ENCODE measurements at regions not wholly inside any gene's neighbourhood (a gene's known extent, or its start where the extent isn't known, plus 50 kb on each side); places are given as distances from the start of the nearest gene placed in this dataset.

DNA sequence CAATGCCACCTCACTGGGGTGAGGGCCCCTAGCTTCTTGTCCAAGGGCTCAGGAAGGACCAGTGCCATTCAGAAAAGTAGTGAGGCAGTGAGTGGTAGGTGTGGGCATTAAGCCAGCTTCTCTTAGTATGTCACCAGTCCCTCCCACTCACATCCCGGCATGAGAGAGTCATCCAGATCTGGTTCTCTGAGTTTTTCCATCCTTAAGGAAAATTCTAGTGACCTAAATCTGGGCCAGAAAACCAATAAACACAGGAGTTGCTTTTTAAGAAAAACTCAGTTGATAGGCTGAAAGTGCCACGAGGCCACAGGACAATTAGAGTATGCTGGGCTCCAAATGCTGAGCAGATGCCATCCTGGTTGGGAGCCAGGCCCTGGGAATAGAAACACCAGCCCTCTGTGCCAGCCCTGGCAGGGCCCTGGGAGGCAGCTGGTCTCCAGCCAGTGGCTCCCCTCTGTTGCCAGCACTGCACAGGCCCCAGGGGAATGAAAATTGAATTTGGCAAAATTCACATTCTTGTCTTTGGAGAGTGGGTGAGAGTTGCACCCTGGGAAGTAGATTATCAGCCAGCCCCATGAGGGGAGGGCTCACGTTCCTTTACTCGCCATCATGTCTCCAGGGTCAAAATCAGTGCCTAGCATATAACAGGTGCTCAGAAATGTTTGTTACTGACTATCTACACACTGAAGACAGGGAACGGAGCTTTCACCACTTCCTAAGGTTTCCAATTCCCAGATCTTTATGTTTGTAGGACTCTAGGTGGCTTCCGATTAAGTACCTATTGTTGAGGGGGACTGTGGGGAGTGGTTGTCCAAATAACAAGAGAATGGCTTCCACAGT, 52.8 kb downstream of the FAM43A start:
- no peak overlapping the region for H3K9ac ChIP-seq (ENCODE audit: low read depth, low read length)
- H3K36me3 ChIP-seq (ENCODE audit: insufficient read depth, low read length) = no peaks in the 10 kb centered on the region
- peaks cover 13% of the 10 kb centered on the region for H3K4me1 ChIP-seq (ENCODE audit: insufficient read depth, low read length)
- H3K9me3 ChIP-seq (ENCODE audit: control insufficient read depth, insufficient read depth, low read length) = no peaks in the 10 kb centered on the region

DNA sequence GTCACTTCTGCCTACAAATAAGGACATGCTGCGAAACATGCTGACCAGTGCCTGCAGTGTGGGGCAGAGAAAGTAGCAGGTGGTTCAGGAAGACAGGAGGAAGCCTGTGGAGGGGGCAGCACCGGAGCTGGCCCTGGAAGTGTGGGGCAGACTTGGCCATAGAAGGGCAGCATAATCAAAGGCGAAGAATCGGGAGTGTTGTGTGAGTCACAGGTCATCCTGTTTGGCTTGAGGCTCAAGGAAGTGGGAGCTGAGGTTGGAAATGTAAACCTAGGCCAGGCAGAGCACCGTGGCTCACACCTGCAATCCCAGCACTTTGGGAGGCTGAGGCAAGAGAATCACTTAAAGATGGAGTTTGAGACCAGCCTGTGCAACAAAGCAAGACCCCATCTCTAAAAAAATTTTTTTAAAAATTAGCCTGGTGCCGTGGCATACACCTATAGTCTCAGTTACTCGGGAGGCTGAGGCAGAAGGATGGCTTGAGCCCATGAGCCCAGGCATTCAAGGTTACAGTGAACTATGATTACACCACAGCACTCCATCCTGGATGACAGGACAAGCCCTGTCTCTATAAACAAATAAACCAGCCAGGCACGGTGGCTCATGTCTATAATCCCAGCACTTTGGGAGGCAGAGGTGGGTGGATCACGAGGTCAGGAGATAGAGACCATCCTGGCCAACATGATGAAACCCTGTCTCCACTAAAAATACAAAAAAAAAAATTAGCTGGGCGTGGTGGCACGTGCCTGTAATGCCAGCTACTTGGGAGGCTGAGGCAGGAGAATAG, 54.0 kb downstream of the FAM43A start:
- H3K4me1 ChIP-seq (ENCODE audit: insufficient read depth, low read length) = peaks cover 13% of the 10 kb centered on the region
- no peak overlapping the region for H3K9ac ChIP-seq (ENCODE audit: low read depth, low read length)
- no peaks in the 10 kb centered on the region for H3K9me3 ChIP-seq (ENCODE audit: control insufficient read depth, insufficient read depth, low read length)
- H3K36me3 ChIP-seq (ENCODE audit: insufficient read depth, low read length) = no peaks in the 10 kb centered on the region

DNA sequence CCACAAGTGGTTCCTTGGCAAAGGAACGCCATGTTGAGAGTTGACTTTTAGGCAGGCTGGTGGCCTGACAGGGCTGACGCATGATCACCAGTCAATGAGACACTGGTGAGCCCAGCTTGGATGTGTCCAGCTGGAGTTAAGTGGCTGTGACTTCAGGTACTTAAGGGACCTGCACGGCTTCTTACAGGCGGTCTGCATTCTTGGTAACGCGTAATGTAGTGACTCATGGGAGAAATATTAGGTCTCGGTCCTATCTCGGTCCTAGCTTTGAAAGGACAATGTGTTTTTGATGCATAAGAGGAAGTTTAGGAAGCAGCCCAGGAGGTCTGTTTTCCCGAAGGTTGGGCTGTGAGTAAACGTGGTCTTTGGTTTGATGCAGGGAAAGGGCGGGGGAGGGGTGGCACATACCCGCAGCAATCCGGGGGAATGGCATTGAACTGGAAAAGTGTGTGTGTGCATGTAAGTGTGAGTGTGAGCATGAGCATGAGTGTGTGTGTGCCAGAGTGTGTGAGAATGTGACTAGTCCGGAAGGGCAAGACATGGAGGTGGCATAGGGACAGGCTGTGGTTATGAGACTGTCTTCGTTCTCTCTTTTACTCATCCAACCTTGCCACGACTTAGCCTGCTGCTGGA, 55.3 kb downstream of the FAM43A start:
- Histone ChIP-seq H3K9ac (ENCODE audit: low read depth, low read length) (no peak overlapping the region), H3K36me3 (ENCODE audit: insufficient read depth, low read length) (no peaks in the 10 kb centered on the region), H3K4me1 (ENCODE audit: insufficient read depth, low read length) (peaks cover 13% of the 10 kb centered on the region), H3K9me3 (ENCODE audit: control insufficient read depth, insufficient read depth, low read length) (no peaks in the 10 kb centered on the region)

DNA sequence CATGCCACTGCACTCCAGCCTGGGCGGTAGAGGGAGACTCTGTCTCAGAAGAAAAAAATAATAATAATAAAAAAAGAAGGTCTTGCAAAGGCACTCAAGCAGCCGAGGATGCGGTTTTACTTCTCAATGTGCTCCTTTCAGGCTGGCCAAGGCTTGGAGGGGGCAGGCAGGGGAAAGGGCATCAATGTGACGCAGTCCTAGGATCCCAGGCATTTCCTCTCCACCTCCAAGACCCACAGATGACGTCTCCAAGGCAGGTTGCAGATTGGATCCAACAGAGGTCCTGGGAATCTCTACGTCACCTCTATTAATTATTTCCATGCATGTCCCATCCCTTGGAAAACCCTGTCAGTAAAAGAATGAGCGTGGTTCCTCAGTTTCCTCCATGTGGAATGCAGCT, 56.2 kb downstream of the FAM43A start:
- Histone ChIP-seq H3K9me3 (ENCODE audit: control insufficient read depth, insufficient read depth, low read length) (no peaks in the 10 kb centered on the region), H3K9ac (ENCODE audit: low read depth, low read length) (no peak overlapping the region), H3K4me1 (ENCODE audit: insufficient read depth, low read length) (peaks cover 13% of the 10 kb centered on the region), H3K36me3 (ENCODE audit: insufficient read depth, low read length) (no peaks in the 10 kb centered on the region)

DNA sequence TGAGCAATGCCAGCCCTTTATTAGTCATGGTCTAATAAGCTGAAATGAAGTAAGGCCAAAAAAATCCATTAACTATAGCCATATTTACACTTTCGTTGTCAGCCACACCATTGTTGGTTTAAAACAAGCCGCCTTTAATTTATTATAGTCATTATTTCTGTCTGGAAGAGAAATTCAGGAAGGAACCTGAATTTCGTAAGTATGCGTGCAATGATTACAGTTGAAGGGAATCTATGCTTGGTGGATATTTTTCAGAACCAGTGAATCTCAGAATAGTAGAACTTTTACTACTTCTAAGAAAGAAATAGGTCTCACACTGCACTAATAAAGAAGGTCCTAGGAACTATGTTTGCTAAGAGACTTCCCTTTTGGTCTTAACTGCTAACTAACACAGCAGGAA, 59.1 kb downstream of the FAM43A start:
- H3K36me3 ChIP-seq (ENCODE audit: insufficient read depth, low read length) = no peaks in the 10 kb centered on the region
- no peaks in the 10 kb centered on the region for H3K9me3 ChIP-seq (ENCODE audit: control insufficient read depth, insufficient read depth, low read length)
- H3K9ac ChIP-seq (ENCODE audit: low read depth, low read length) = no peak overlapping the region
- peaks cover 17% of the 10 kb centered on the region for H3K4me1 ChIP-seq (ENCODE audit: insufficient read depth, low read length)

DNA sequence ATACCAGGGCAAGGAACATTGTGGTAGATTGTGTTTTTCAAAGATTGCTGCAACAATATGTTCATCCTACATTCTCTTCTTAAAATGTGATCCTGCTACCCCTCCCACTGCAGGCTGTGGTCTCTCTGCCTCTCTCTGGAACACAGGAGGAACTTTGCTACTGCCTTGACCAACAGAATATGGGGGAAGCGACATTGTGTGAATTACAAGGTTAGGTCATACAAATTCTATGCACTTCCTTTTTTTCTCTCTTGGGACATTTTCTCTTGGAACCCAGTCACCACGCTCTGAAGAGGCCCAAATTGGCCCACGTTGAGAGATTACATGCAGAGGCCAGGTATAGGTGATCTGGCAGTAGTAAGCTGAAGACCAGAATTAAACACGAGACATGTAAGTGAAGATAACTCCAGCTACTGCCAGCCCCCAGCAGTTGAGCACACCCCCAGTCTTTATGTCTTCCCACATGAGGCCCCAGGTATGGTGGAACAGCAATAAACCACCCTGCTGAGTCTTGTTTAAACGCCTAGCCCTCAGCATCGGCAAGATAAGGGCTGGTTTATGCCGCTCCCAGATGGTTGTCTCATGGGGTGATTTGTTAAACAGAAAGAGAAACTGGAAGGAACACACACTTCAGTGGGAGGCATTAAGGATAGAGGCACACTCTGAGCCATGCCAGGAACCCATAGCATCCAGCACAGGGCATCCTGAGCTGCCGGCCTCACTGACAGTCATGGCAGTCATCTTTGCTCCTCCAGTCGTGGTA, 59.9 kb downstream of the FAM43A start:
- Histone ChIP-seq H3K9me3 (ENCODE audit: control insufficient read depth, insufficient read depth, low read length) (no peaks in the 10 kb centered on the region), H3K4me1 (ENCODE audit: insufficient read depth, low read length) (peaks cover 13% of the 10 kb centered on the region), H3K36me3 (ENCODE audit: insufficient read depth, low read length) (no peaks in the 10 kb centered on the region), H3K9ac (ENCODE audit: low read depth, low read length) (no peak overlapping the region)

DNA sequence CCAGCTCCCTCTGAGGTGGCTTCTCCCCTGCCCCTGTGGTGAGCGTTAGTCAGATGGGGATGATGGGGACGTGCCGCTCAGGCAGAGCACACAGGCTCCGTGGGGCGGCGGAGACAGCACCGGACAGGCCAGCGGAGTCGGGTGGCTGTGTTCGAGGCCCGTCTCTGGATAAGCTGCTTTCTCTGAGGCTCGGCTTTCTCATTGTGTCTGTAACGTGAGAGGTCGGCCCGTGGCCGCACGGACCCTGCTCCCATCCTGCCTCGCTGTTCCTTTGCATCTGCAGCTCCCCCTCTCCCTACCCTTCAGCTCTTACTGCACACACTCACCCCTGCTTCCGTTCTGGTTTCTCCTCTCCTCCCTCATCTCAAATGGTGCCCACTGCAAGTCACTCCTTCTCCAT, 62.5 kb downstream of the FAM43A start:
- no peaks in the 10 kb centered on the region for H3K9me3 ChIP-seq (ENCODE audit: control insufficient read depth, insufficient read depth, low read length)
- H3K36me3 ChIP-seq (ENCODE audit: insufficient read depth, low read length) = no peaks in the 10 kb centered on the region
- H3K4me1 ChIP-seq (ENCODE audit: insufficient read depth, low read length) = peaks cover 4% of the 10 kb centered on the region; the same call in 1 of the 2 replicates
- no peak overlapping the region for H3K9ac ChIP-seq (ENCODE audit: low read depth, low read length)

DNA sequence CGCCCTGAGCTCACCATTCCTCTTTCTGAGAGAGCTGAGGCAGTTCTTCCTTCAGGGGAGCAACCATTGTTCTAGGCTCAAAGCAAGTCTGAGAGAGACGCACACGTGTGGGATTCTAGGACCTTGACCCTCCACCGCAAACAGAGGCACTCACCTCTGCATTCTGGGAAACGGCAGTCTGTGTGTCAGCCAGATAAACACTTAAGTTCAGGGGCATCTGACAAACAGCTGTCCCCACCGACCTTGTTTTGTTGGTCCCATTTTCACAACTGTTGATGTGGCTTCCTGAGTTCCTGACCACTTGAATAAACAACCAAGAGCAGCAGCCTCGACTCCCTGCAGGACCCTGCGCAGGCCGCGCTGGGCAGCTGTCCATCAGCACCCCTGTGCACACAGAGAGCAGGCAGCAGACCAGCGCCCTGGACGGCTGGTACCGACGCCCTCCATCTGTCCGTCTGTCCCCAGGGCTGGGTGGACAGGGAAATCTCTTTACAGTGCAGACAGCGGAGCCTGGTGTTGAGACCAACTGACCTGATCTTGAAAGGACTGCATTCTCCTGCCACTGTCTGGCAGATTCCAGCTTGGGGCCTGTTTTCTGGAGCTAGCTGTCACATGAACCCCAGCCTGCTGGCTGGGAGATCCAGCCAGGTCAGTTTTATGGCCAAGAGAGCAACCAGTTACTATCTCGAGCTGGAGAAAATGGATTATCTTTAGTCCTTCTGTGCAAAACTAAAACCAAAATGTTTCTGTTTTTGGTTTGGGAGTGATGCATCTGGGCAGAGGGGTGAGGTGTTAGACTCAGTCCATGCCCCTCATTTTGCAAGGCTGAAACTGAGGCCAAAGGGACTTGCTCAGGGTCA, 64.2 kb downstream of the FAM43A start:
- H3K9ac ChIP-seq (ENCODE audit: low read depth, low read length) = no peak overlapping the region
- no peaks in the 10 kb centered on the region for H3K36me3 ChIP-seq (ENCODE audit: insufficient read depth, low read length)
- no peaks in the 10 kb centered on the region for H3K9me3 ChIP-seq (ENCODE audit: control insufficient read depth, insufficient read depth, low read length)
- peaks cover 4% of the 10 kb centered on the region; the same call in 1 of the 2 replicates for H3K4me1 ChIP-seq (ENCODE audit: insufficient read depth, low read length)

DNA sequence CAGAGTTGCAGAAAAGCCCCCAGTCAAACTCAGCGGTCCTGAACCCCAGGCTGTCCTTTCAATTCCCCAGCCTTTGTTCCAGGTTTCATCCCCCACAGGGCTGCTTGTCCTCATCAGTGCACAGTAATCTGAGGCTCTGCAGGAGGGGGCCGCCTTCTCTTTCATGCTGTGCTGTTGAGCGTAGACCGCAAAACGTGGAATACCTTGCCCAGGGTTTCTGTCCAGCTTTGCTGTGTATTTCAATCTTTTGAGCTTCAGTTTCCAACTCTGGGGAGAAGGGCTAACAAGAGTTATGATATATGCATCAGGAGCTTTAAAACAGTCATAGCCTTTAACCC, 64.8 kb downstream of the FAM43A start:
- no peak overlapping the region for H3K9ac ChIP-seq (ENCODE audit: low read depth, low read length)
- no peaks in the 10 kb centered on the region for H3K36me3 ChIP-seq (ENCODE audit: insufficient read depth, low read length)
- no peaks in the 10 kb centered on the region for H3K9me3 ChIP-seq (ENCODE audit: control insufficient read depth, insufficient read depth, low read length)
- peaks cover 4% of the 10 kb centered on the region; the same call in 1 of the 2 replicates for H3K4me1 ChIP-seq (ENCODE audit: insufficient read depth, low read length)

DNA sequence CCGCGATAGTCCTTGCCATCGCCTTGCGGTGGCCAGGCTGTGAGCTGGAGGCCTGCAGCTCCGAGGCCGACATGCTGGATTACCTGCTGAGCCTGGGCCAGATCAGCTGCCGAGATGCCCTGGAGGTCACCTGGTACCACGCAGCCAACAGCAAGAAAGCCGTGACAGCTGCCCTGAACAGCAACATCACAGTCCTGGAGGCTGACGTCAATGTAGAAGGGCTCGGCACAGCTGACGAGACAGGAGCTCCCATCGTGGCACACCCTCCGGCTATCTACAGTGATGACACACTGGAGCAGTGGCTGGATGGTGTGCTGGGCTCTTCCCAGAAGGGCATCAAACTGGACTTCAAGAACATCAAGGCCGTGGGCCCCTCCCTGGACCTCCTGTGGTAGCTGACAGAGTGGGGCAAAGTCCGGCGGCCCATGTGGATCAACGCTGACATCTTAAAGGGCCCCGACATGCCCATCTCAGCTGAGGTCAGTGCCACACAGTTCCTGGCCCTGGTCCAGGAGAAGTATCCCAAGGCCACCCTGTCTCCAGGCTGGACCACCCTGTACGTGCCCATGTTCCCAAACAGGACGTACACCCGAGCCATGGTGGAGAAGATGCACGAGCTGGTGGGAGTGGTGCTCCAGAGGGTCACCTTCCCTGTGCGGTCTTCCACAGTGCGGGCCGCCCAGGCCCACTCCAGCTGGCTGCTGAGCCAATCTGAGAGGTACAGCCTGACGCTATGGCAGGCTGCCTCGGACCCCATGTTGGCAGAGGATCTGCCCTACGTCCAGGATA, 70.2 kb downstream of the FAM43A start:
- no peaks in the 10 kb centered on the region for H3K36me3 ChIP-seq (ENCODE audit: insufficient read depth, low read length)
- H3K4me1 ChIP-seq (ENCODE audit: insufficient read depth, low read length) = no peaks in the 10 kb centered on the region
- no peak overlapping the region for H3K9ac ChIP-seq (ENCODE audit: low read depth, low read length)
- no peaks in the 10 kb centered on the region for H3K9me3 ChIP-seq (ENCODE audit: control insufficient read depth, insufficient read depth, low read length)

DNA sequence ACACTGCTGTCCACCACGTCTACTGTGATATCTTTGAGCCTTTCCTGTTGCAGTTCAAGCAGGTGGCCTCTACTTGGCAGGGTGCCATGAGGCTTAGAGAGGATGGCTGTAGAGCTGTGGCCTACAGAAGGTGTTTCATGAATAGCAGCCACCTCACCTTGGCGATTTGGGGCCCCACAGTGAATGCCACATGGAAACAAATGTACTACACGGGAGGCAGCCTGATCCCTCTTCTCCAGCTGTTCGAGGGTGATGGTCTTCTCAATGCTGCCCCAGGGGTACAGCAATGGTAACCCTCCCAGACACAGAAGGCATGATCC, 70.7 kb downstream of the FAM43A start:
- no peaks in the 10 kb centered on the region for H3K36me3 ChIP-seq (ENCODE audit: insufficient read depth, low read length)
- H3K9ac ChIP-seq (ENCODE audit: low read depth, low read length) = no peak overlapping the region
- no peaks in the 10 kb centered on the region for H3K9me3 ChIP-seq (ENCODE audit: control insufficient read depth, insufficient read depth, low read length)
- H3K4me1 ChIP-seq (ENCODE audit: insufficient read depth, low read length) = no peaks in the 10 kb centered on the region

DNA sequence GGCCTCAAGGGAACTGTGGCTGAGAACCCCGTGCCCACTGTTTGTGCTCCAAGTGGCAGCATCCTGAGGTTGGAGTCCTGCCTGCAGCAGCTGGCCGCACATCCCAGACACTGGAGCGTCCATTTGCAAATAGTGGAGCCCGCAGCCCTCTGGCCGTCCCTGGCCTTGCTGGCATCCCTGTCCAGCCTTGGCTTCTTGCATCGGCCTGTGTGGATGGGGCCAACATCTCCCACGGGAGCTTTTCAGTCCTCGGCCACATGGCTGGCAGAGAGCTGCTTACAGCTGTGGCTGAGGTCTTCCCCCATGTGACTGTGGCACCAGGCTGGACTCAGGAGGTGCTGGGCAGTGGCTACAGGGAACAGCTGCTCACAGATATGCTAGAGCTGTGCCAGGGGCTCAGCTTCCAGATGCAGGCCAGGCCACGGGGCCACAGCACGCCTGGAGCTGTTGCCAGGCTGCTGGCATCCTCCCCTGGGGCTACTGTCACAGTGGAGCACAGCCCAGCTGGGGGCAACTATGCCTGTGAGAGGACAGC, 71.2 kb downstream of the FAM43A start:
- H3K36me3 ChIP-seq (ENCODE audit: insufficient read depth, low read length) = no peaks in the 10 kb centered on the region
- H3K9ac ChIP-seq (ENCODE audit: low read depth, low read length) = no peak overlapping the region
- H3K9me3 ChIP-seq (ENCODE audit: control insufficient read depth, insufficient read depth, low read length) = no peaks in the 10 kb centered on the region
- no peaks in the 10 kb centered on the region for H3K4me1 ChIP-seq (ENCODE audit: insufficient read depth, low read length)

DNA sequence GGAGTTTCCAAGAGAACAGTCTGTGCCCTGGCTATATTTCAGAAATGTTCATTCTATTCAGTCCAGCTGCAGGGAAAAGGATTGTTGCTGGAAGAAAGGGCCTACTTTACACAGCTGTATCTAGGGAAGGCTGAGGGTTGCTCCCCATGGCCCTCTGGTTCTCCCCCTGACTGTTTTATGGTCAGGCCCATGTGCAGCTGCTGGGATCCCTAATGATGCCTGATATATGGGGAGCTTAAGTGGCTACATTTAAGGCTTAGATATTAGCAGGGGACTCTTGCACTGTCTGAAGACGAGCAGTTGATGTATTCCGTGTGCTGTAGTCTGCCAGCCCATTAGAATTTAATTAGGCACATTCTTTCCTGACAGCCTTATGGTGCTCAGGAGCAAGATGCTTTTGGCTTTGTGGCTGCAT, 72.0 kb downstream of the FAM43A start:
- no peaks in the 10 kb centered on the region for H3K4me1 ChIP-seq (ENCODE audit: insufficient read depth, low read length)
- no peaks in the 10 kb centered on the region for H3K36me3 ChIP-seq (ENCODE audit: insufficient read depth, low read length)
- no peaks in the 10 kb centered on the region for H3K9me3 ChIP-seq (ENCODE audit: control insufficient read depth, insufficient read depth, low read length)
- H3K9ac ChIP-seq (ENCODE audit: low read depth, low read length) = no peak overlapping the region
